ENCODE measurements at regions not wholly inside any gene's neighbourhood (a gene's known extent, or its start where the extent isn't known, plus 50 kb on each side); places are given as distances from the start of the nearest gene placed in this dataset.

DNA sequence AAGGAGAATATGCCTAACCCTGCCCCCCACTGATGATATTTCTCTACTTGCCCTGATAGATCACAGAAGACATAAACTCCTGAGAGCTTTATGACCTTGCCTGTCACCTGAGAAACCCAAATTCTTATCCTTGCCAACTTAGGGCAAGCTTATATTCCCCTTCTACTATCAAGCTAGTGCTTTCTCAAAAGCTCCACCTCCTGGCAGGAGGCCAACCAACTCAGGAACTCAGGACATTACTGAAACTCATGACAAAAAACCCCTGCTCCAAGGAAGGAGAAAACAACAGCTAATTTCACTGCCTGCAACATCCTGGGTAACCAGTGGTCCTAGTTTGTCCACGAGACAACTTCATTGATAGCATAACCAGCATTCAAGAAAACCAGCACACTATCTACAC, 60.9 kb upstream of the FSCB start:
- TF ChIP-seq, protein P1, sequence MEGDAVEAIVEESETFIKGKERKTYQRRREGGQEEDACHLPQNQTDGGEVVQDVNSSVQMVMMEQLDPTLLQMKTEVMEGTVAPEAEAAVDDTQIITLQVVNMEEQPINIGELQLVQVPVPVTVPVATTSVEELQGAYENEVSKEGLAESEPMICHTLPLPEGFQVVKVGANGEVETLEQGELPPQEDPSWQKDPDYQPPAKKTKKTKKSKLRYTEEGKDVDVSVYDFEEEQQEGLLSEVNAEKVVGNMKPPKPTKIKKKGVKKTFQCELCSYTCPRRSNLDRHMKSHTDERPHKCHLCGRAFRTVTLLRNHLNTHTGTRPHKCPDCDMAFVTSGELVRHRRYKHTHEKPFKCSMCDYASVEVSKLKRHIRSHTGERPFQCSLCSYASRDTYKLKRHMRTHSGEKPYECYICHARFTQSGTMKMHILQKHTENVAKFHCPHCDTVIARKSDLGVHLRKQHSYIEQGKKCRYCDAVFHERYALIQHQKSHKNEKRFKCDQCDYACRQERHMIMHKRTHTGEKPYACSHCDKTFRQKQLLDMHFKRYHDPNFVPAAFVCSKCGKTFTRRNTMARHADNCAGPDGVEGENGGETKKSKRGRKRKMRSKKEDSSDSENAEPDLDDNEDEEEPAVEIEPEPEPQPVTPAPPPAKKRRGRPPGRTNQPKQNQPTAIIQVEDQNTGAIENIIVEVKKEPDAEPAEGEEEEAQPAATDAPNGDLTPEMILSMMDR (IDR thresholded peaks at IDR 0.05; ENCODE audit: low read depth, low read length), result no peak
- Histone ChIP-seq H3K9me3 (no peaks in the 10 kb centered on the region), H3K27me3 (no peaks in the 10 kb centered on the region), H3K4me1 (no peaks in the 10 kb centered on the region), H3K36me3 (no peaks in the 10 kb centered on the region), H3K4me3 (ENCODE audit: low read depth, low read length) (no peak overlapping the region)
- no peak for DNase-seq

GRCh38 chr14:44565968-44566367, 58.9 kb upstream of the FSCB start:
- H3K36me3 ChIP-seq, result no peaks in the 10 kb centered on the region
- DNase-seq, result no peak
- H3K27me3 ChIP-seq, result no peaks in the 10 kb centered on the region
- no peak overlapping the region for H3K4me3 ChIP-seq (ENCODE audit: low read depth, low read length)
- TF ChIP-seq, protein P1 (IDR thresholded peaks at IDR 0.05; ENCODE audit: low read depth, low read length), result no peak
- no peaks in the 10 kb centered on the region for H3K4me1 ChIP-seq
- no peaks in the 10 kb centered on the region for H3K9me3 ChIP-seq

DNA sequence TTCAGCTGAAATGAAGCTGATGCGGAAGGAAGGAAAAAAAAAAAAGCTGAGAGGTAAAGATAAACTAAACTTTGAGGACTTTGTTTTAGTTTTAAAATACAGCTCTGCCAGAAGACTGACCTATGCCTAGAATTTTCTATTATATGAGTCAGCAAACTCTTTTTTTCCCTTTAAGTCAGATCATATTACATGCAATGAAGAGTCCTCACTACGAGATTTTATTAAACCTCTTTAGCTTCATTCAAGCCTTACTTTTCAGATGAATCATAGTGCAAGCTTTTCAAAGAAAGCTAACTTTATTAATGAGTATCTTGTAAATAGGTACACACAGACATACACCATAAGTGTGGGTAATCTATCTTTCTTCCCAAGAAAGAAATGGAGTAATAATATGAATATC, 57.8 kb upstream of the FSCB start:
- Histone ChIP-seq H3K4me3 (ENCODE audit: low read depth, low read length) (no peak overlapping the region), H3K9me3 (no peaks in the 10 kb centered on the region), H3K4me1 (no peaks in the 10 kb centered on the region), H3K36me3 (no peaks in the 10 kb centered on the region), H3K27me3 (no peaks in the 10 kb centered on the region)
- TF ChIP-seq, protein P1 (IDR thresholded peaks at IDR 0.05; ENCODE audit: low read depth, low read length), result no peak
- no peak for DNase-seq
